WTC11 (cell line): ENCODE measurements at regions not wholly inside any gene's neighbourhood (a gene's known extent, or its start where the extent isn't known, plus 50 kb on each side); places are given as distances from the start of the nearest gene placed in this dataset.

Source experiments
- ATAC-seq: fragments of 200-7000 bp; cut with Tn5 transposase; 2 replicates; pipeline ENCODE4 v1.10.0; 2021; ENCODE audit warnings: mild to moderate bottlenecking, moderate library complexity
- CTCF ChIA-PET: fragments of 300-600 bp; sonication (Branson Sonifier 250); formaldehyde crosslinking; loops from one replicate; lab custom pipeline; 2021; ENCODE audit warnings: antibody characterized with exemption; lab: Charles Lee
- POLR2A ChIA-PET: fragments of 350-600 bp; sonication (Branson Sonifier 250); formaldehyde crosslinking; loops from one replicate; lab custom pipeline; 2021; ENCODE audit warnings: antibody characterized with exemption; lab: Charles Lee
- DNase-seq: peaks from one replicate; pipeline ENCODE4 v3.0.0; 2021; ENCODE audit warnings: low spot score
- H3K27ac Mint-ChIP-seq: 2 replicates; pipeline ENCODE4 v1.8.0; 2021; ENCODE audit warnings: mixed read lengths
- H3K27me3 Mint-ChIP-seq: 2 replicates; pipeline ENCODE4 v1.8.0; 2021; ENCODE audit warnings: low read depth, mild to moderate bottlenecking, moderate library complexity, mixed read lengths
- H3K36me3 Mint-ChIP-seq: 2 replicates; pipeline ENCODE4 v1.8.0; 2021; ENCODE audit warnings: mixed read lengths
- H3K4me1 Mint-ChIP-seq: 2 replicates; pipeline ENCODE4 v1.8.0; 2022; ENCODE audit warnings: mixed read lengths
- H3K4me3 Mint-ChIP-seq: 2 replicates; pipeline ENCODE4 v1.8.0; 2021; ENCODE audit warnings: mild to moderate bottlenecking, moderate library complexity, mixed read lengths
- H3K9me3 Mint-ChIP-seq: 2 replicates; pipeline ENCODE4 v1.8.0; 2021; ENCODE audit warnings: mixed read lengths
- ARID4B ChIP-seq: sonication (generic); formaldehyde crosslinking; IDR thresholded peaks from 2 replicates; pipeline ENCODE4 v1.8.0; 2023; ENCODE audit warnings: missing genetic modification reagents, mild to moderate bottlenecking, borderline replicate concordance
- CDX4 ChIP-seq: fragments of 250-450 bp; sonication (Bioruptor Pico); IDR thresholded peaks from 2 replicates; pipeline ENCODE4 v1.9.0; 2021; ENCODE audit warnings: moderate library complexity, mild to moderate bottlenecking, inconsistent platforms, borderline replicate concordance
- CREM ChIP-seq: sonication (generic); formaldehyde crosslinking; IDR thresholded peaks from 2 replicates; pipeline ENCODE4 v1.8.1; 2022; ENCODE audit warnings: mild to moderate bottlenecking, missing genetic modification reagents, moderate library complexity
- E2F5 ChIP-seq: sonication (generic); formaldehyde crosslinking; IDR thresholded peaks from 2 replicates; pipeline ENCODE4 v1.8.1; 2022; ENCODE audit warnings: mild to moderate bottlenecking, moderate library complexity, missing genetic modification reagents
- ERG ChIP-seq: fragments of 250-450 bp; sonication (Bioruptor Pico); IDR thresholded peaks from 2 replicates; pipeline ENCODE4 v1.8.0; 2021; ENCODE audit warnings: mild to moderate bottlenecking
- FOXK1 ChIP-seq: sonication (generic); formaldehyde crosslinking; IDR thresholded peaks from 2 replicates; pipeline ENCODE4 v1.8.0; 2022; ENCODE audit warnings: mild to moderate bottlenecking, moderate library complexity, missing genetic modification reagents
- FOXP1 ChIP-seq: sonication (generic); formaldehyde crosslinking; IDR thresholded peaks from 2 replicates; pipeline ENCODE4 v1.8.0; 2022; ENCODE audit warnings: missing genetic modification reagents, mild to moderate bottlenecking, moderate library complexity, borderline replicate concordance
- GRHL2 ChIP-seq: fragments of 250-450 bp; sonication (Bioruptor Pico); IDR thresholded peaks from 2 replicates; pipeline ENCODE4 v1.8.0; 2022; ENCODE audit warnings: mild to moderate bottlenecking, moderate library complexity; ENCODE audit not compliant: insufficient replicate concordance, severe bottlenecking
- GTF2I ChIP-seq: fragments of 250-450 bp; sonication (Bioruptor Pico); conservative IDR thresholded peaks from 2 replicates; pipeline ENCODE4 v1.4.0; 2021; ENCODE audit warnings: mild to moderate bottlenecking
- IRF2 ChIP-seq: sonication (generic); formaldehyde crosslinking; IDR thresholded peaks from 2 replicates; pipeline ENCODE4 v1.8.0; 2022; ENCODE audit warnings: low read depth, missing genetic modification reagents, borderline replicate concordance
- JAZF1 ChIP-seq: fragments of 250-450 bp; sonication (Bioruptor Pico); IDR thresholded peaks from 2 replicates; pipeline ENCODE4 v1.9.0; 2021; ENCODE audit warnings: moderate library complexity, mild to moderate bottlenecking, inconsistent platforms
- JUN ChIP-seq: sonication (generic); formaldehyde crosslinking; IDR thresholded peaks from 2 replicates; pipeline ENCODE4 v1.8.0; 2023; ENCODE audit warnings: mild to moderate bottlenecking, missing genetic modification reagents
- KAT7 ChIP-seq: sonication (generic); formaldehyde crosslinking; IDR thresholded peaks from 2 replicates; pipeline ENCODE4 v1.8.1; 2023; ENCODE audit warnings: missing genetic modification reagents, mild to moderate bottlenecking, borderline replicate concordance
- NFATC4 ChIP-seq: fragments of 250-450 bp; sonication (Bioruptor Pico); IDR thresholded peaks from 2 replicates; pipeline ENCODE4 v1.9.0; 2021; ENCODE audit warnings: mild to moderate bottlenecking
- NFE2L1 ChIP-seq: sonication (generic); formaldehyde crosslinking; IDR thresholded peaks from 2 replicates; pipeline ENCODE4 v1.8.1; 2023; ENCODE audit warnings: missing genetic modification reagents
- NFYB ChIP-seq: sonication (generic); formaldehyde crosslinking; conservative IDR thresholded peaks from 2 replicates; pipeline ENCODE4 v1.8.0; 2022; ENCODE audit warnings: low read depth, missing genetic modification reagents
- NR2C2 ChIP-seq: sonication (generic); formaldehyde crosslinking; IDR thresholded peaks from 2 replicates; pipeline ENCODE4 v1.8.0; 2022; ENCODE audit warnings: mild to moderate bottlenecking, missing genetic modification reagents
- NR3C1 ChIP-seq: sonication (generic); formaldehyde crosslinking; conservative IDR thresholded peaks from 2 replicates; pipeline ENCODE4 v1.8.1; 2023; ENCODE audit warnings: low read depth, mild to moderate bottlenecking, missing genetic modification reagents
- PRRX2 ChIP-seq: fragments of 250-450 bp; sonication (Bioruptor Pico); IDR thresholded peaks from 2 replicates; pipeline ENCODE4 v1.8.0; 2021; ENCODE audit warnings: mild to moderate bottlenecking
- RELA ChIP-seq: sonication (generic); formaldehyde crosslinking; IDR thresholded peaks from 2 replicates; pipeline ENCODE4 v1.8.1; 2022; ENCODE audit warnings: missing genetic modification reagents, mild to moderate bottlenecking, borderline replicate concordance
- SMAD3 ChIP-seq: sonication (generic); formaldehyde crosslinking; IDR thresholded peaks from 2 replicates; pipeline ENCODE4 v1.8.0; 2022; ENCODE audit warnings: missing genetic modification reagents, mild to moderate bottlenecking, borderline replicate concordance
- SOX15 ChIP-seq: fragments of 250-450 bp; sonication (Bioruptor Pico); IDR thresholded peaks from 2 replicates; pipeline ENCODE4 v1.9.0; 2021; ENCODE audit warnings: mild to moderate bottlenecking
- TCF7 ChIP-seq: sonication (generic); formaldehyde crosslinking; IDR thresholded peaks from 2 replicates; pipeline ENCODE4 v1.8.0; 2022; ENCODE audit warnings: mild to moderate bottlenecking, low read depth, missing genetic modification reagents, moderate library complexity
- TEAD4 ChIP-seq: sonication (generic); formaldehyde crosslinking; IDR thresholded peaks from 2 replicates; pipeline ENCODE4 v1.8.0; 2022; ENCODE audit warnings: mild to moderate bottlenecking, missing genetic modification reagents
- ZNF138 ChIP-seq: sonication (generic); formaldehyde crosslinking; conservative IDR thresholded peaks from 2 replicates; pipeline ENCODE4 v1.8.1; 2022; ENCODE audit warnings: mild to moderate bottlenecking, moderate library complexity, missing genetic modification reagents
- ZNF416 ChIP-seq: fragments of 250-450 bp; sonication (Bioruptor Pico); IDR thresholded peaks from 2 replicates; pipeline ENCODE4 v1.9.0; 2021; ENCODE audit warnings: mild to moderate bottlenecking, inconsistent platforms
- TF ChIP-seq, protein P1 (sequence below): sonication (generic); formaldehyde crosslinking; IDR thresholded peaks from 2 replicates; pipeline ENCODE4 v1.8.1; 2022; ENCODE audit warnings: missing genetic modification reagents, borderline replicate concordance
- TF ChIP-seq, protein P2 (sequence below): fragments of 200-600 bp; IDR thresholded peaks from 2 replicates; pipeline ENCODE4 v1.8.0; 2022; ENCODE audit warnings: antibody characterized with exemption

DNA sequence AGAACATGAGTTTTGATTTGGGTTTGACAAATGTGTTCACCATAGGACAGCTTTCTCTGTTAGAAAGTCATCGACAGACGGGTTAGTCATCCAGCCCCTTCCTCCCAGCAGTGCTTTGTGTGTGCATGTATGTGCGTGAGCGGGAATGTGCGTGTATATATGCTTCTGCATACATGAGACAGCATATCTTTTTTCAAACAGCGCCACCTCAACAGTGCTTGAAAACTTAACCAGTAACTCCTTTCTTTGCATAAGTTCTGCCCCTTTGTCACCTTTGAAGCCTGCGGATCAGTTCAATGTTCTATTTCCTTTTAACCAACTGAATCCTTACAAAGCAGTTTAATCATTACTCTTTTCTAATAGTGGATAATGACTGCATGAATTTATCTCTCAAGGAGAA lies 351.4 kb downstream of the LPIN1 start:
- Mint-ChIP-seq H3K4me3 (no peak overlapping the region), H3K4me1 (peaks cover 50% of the 10 kb centered on the region)

DNA sequence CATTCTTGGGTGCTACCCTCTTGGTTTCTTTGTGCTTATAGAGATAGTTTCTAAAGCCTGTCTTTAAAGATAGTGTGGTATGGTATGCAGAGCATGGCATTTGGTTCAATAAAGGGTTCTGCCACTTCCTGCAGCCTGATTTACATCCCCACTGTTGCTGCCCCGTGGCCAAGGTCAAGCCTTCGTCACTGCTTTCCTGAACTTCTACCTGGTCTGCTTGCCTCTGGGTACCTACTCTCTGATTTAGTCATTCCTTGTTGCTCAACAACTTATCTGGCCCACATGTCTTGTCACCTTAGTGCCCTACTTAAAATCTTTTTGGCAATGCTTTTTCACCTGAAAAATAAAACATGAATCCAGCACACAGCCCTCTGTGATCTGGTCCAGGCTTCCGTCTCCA lies 352.9 kb downstream of the LPIN1 start:
- POLR2A ChIA-PET = no interaction called here
- H3K4me3 Mint-ChIP-seq = no peak overlapping the region

More for the DNA sequence above, 351.4 kb downstream of the LPIN1 start:
- no peaks in the 10 kb centered on the region for H3K36me3 Mint-ChIP-seq
- TF ChIP-seq ZNF138 (CRISPR knock-in tag) = no peak
- no peak for TF ChIP-seq ERG (CRISPR knock-in tag)
- no peak for TF ChIP-seq GTF2I
- no peak for TF ChIP-seq NR3C1
- no peak for TF ChIP-seq CDX4 (CRISPR knock-in tag)
- no peak for TF ChIP-seq ZNF416
- TF ChIP-seq SMAD3 = no peak
- TF ChIP-seq JUN (CRISPR knock-in tag) = no peak
- no peak for TF ChIP-seq JAZF1 (CRISPR knock-in tag)
- TF ChIP-seq RELA (CRISPR knock-in tag) = no peak
- ChIA-PET POLR2A (interaction anchor here (1.6 kb wide), 1 partner anchor 10 kb away, joined by 3 read pairs; no protein-coding TSS in a partner anchor), CTCF (no interaction called here)
- DNase-seq = no peak
- ATAC-seq = no peak
- H3K27ac Mint-ChIP-seq = no peak overlapping the region
- H3K9me3 Mint-ChIP-seq = peaks cover 7% of the 10 kb centered on the region; the same call in 1 of the 2 replicates
- no peaks in the 10 kb centered on the region for H3K27me3 Mint-ChIP-seq

More for the DNA sequence above, 352.9 kb downstream of the LPIN1 start:
- no peak for DNase-seq
- H3K36me3 Mint-ChIP-seq = no peaks in the 10 kb centered on the region
- peaks cover 7% of the 10 kb centered on the region; the same call in 1 of the 2 replicates for H3K9me3 Mint-ChIP-seq
- peaks cover 43% of the 10 kb centered on the region for H3K4me1 Mint-ChIP-seq
- no peaks in the 10 kb centered on the region for H3K27me3 Mint-ChIP-seq
- H3K27ac Mint-ChIP-seq = no peak overlapping the region
- ATAC-seq = no peak
- CTCF ChIA-PET = no interaction called here
- TF ChIP-seq NFATC4 (CRISPR knock-in tag) = no peak
- no peak for TF ChIP-seq E2F5
- TF ChIP-seq NFE2L1 = no peak
- TF ChIP-seq TEAD4 (CRISPR knock-in tag) = no peak
- no peak for TF ChIP-seq ARID4B (CRISPR knock-in tag)
- TF ChIP-seq, protein P1, sequence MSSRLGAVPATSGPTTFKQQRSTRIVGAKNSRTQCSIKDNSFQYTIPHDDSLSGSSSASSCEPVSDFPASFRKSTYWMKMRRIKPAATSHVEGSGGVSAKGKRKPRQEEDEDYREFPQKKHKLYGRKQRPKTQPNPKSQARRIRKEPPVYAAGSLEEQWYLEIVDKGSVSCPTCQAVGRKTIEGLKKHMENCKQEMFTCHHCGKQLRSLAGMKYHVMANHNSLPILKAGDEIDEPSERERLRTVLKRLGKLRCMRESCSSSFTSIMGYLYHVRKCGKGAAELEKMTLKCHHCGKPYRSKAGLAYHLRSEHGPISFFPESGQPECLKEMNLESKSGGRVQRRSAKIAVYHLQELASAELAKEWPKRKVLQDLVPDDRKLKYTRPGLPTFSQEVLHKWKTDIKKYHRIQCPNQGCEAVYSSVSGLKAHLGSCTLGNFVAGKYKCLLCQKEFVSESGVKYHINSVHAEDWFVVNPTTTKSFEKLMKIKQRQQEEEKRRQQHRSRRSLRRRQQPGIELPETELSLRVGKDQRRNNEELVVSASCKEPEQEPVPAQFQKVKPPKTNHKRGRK (CRISPR knock-in tag) = no peak
- TF ChIP-seq FOXP1 (CRISPR knock-in tag) = no peak
- TF ChIP-seq PRRX2 (CRISPR knock-in tag) = no peak
- TF ChIP-seq KAT7 (CRISPR knock-in tag) = no peak
- no peak for TF ChIP-seq CREM (CRISPR knock-in tag)
- no peak for TF ChIP-seq GRHL2 (CRISPR knock-in tag)
- no peak for TF ChIP-seq SOX15
- no peak for TF ChIP-seq TCF7 (CRISPR knock-in tag)
- TF ChIP-seq NR2C2 (CRISPR knock-in tag) = no peak
- no peak for TF ChIP-seq JAZF1 (CRISPR knock-in tag)
- TF ChIP-seq, protein P2, sequence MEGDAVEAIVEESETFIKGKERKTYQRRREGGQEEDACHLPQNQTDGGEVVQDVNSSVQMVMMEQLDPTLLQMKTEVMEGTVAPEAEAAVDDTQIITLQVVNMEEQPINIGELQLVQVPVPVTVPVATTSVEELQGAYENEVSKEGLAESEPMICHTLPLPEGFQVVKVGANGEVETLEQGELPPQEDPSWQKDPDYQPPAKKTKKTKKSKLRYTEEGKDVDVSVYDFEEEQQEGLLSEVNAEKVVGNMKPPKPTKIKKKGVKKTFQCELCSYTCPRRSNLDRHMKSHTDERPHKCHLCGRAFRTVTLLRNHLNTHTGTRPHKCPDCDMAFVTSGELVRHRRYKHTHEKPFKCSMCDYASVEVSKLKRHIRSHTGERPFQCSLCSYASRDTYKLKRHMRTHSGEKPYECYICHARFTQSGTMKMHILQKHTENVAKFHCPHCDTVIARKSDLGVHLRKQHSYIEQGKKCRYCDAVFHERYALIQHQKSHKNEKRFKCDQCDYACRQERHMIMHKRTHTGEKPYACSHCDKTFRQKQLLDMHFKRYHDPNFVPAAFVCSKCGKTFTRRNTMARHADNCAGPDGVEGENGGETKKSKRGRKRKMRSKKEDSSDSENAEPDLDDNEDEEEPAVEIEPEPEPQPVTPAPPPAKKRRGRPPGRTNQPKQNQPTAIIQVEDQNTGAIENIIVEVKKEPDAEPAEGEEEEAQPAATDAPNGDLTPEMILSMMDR = no peak
- TF ChIP-seq NFYB (CRISPR knock-in tag) = no peak
- TF ChIP-seq FOXK1 (CRISPR knock-in tag) = no peak
- no peak for TF ChIP-seq IRF2 (CRISPR knock-in tag)
